ENCODE measurements at regions not wholly inside any gene's neighbourhood (a gene's known extent, or its start where the extent isn't known, plus 50 kb on each side); places are given as distances from the start of the nearest gene placed in this dataset.
"Not testable (repeated sequence)": the region's sequence is repeated elsewhere in the genome, so short reads cannot be mapped to it uniquely, and the experiment has no call there.

GRCh38 chr6:140653506-140653905 is 1279.1 kb upstream of the CITED2 start:
- H3K9me3 ChIP-seq (ENCODE audit: low read length) = no peaks in the 10 kb centered on the region
- H3K79me2 ChIP-seq (ENCODE audit: insufficient read depth, low read length) = no peaks in the 10 kb centered on the region
- H3K4me2 ChIP-seq (ENCODE audit: low read length) = no peak overlapping the region
- no peaks in the 10 kb centered on the region for H4K20me1 ChIP-seq (ENCODE audit: insufficient read depth, low read length)
- no peaks in the 10 kb centered on the region for H3K27me3 ChIP-seq (ENCODE audit: insufficient read depth, low read length)
- TF ChIP-seq CTCF (IDR thresholded peaks at IDR 0.05; ENCODE audit: low read length) = no peak
- H3K9me2 ChIP-seq (ENCODE audit: low read depth, low read length) = no peaks in the 10 kb centered on the region; the same call in 1 of the 2 replicates
- H2AFZ ChIP-seq (ENCODE audit: low read length) = no peak overlapping the region
- no peaks in the 10 kb centered on the region for H3K36me3 ChIP-seq (ENCODE audit: insufficient read depth, low read length)
- no peak overlapping the region for H3K27ac ChIP-seq (ENCODE audit: low read depth, low read length, poor library complexity, severe bottlenecking)
- H3F3A ChIP-seq (ENCODE audit: insufficient read depth, low read length) = no peaks in the 10 kb centered on the region
- no peak overlapping the region for H3K4me3 ChIP-seq (ENCODE audit: low read depth, low read length, poor library complexity, severe bottlenecking)
- no peaks in the 10 kb centered on the region for H3K4me1 ChIP-seq (ENCODE audit: insufficient read depth, low read length, severe bottlenecking)
- no peak overlapping the region for H3K9ac ChIP-seq (ENCODE audit: low read length)

DNA sequence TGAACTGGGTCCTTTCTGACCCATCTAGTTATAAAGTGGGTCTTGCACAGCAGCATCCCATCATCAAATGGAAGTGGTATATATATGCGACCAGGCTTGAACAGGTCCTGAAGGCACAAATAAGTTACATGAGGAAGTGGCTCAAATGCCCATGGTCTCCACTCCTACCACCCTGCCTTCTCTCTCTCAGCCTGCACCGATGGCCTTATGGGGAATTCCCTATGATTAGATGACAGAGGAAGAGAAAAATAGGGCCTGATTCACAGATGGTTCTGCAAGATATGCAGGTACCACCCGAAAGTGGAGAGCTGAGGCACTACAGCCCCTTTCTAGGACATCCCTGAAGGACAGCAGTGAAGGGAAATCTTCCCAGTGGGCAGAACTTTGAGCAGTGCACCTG is 1275.1 kb upstream of the CITED2 start:
- not testable (repeated sequence) for H3K9ac ChIP-seq (ENCODE audit: low read length); H3K4me3 ChIP-seq (ENCODE audit: low read depth, low read length, poor library complexity, severe bottlenecking)

DNA sequence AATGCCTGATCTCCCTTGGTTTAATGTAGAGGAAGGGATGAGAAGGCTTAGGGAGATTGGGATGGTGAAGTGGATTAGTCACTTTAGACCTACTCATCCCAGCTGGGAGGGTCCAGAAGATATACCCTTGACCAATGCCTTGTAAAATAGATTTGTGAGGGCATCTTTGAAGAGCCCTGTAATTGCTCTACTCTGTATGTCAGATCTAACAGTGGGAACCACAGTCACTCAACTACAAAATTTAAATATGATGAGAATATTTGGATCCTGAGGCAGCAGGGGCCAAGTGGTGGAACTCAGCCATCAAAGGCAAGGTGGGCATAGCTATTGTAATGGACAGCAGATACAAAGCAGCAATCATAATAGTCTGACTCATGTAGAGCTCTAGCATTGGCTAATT is 1272.9 kb upstream of the CITED2 start:
- H3K27ac ChIP-seq (ENCODE audit: low read depth, low read length, poor library complexity, severe bottlenecking); H3K36me3 ChIP-seq (ENCODE audit: insufficient read depth, low read length); H3F3A ChIP-seq (ENCODE audit: insufficient read depth, low read length); H4K20me1 ChIP-seq (ENCODE audit: insufficient read depth, low read length); H3K9ac ChIP-seq (ENCODE audit: low read length); H3K4me2 ChIP-seq (ENCODE audit: low read length); H3K9me3 ChIP-seq (ENCODE audit: low read length); H3K27me3 ChIP-seq (ENCODE audit: insufficient read depth, low read length); H3K79me2 ChIP-seq (ENCODE audit: insufficient read depth, low read length); H3K4me1 ChIP-seq (ENCODE audit: insufficient read depth, low read length, severe bottlenecking); H2AFZ ChIP-seq (ENCODE audit: low read length); H3K9me2 ChIP-seq (ENCODE audit: low read depth, low read length); H3K4me3 ChIP-seq (ENCODE audit: low read depth, low read length, poor library complexity, severe bottlenecking): not testable (repeated sequence)

More for the DNA sequence above, 1275.1 kb upstream of the CITED2 start:
- H3F3A ChIP-seq (ENCODE audit: insufficient read depth, low read length); H3K27ac ChIP-seq (ENCODE audit: low read depth, low read length, poor library complexity, severe bottlenecking); H4K20me1 ChIP-seq (ENCODE audit: insufficient read depth, low read length); H3K79me2 ChIP-seq (ENCODE audit: insufficient read depth, low read length); H3K9me3 ChIP-seq (ENCODE audit: low read length); H3K4me2 ChIP-seq (ENCODE audit: low read length); H3K9me2 ChIP-seq (ENCODE audit: low read depth, low read length); H3K36me3 ChIP-seq (ENCODE audit: insufficient read depth, low read length); H3K27me3 ChIP-seq (ENCODE audit: insufficient read depth, low read length); H2AFZ ChIP-seq (ENCODE audit: low read length); H3K4me1 ChIP-seq (ENCODE audit: insufficient read depth, low read length, severe bottlenecking): not testable (repeated sequence)

GRCh38 chr6:140644017-140644416 is 1269.6 kb upstream of the CITED2 start:
- TF ChIP-seq EZH2 (IDR thresholded peaks at IDR 0.05; ENCODE audit: borderline replicate concordance, low read length) (no peak), CTCF (IDR thresholded peaks at IDR 0.05; ENCODE audit: low read length) (no peak)
- Histone ChIP-seq H3K9me3 (ENCODE audit: low read length) (peaks cover 3% of the 10 kb centered on the region; the same call in 1 of the 2 replicates), H3K79me2 (ENCODE audit: insufficient read depth, low read length) (no peaks in the 10 kb centered on the region), H3K9me2 (ENCODE audit: low read depth, low read length) (no peaks in the 10 kb centered on the region), H3K4me3 (ENCODE audit: low read depth, low read length, poor library complexity, severe bottlenecking) (no peak overlapping the region), H3K4me2 (ENCODE audit: low read length) (no peak overlapping the region), H4K20me1 (ENCODE audit: insufficient read depth, low read length) (no peaks in the 10 kb centered on the region), H3K27ac (ENCODE audit: low read depth, low read length, poor library complexity, severe bottlenecking) (no peak overlapping the region), H3F3A (ENCODE audit: insufficient read depth, low read length) (no peaks in the 10 kb centered on the region), H3K36me3 (ENCODE audit: insufficient read depth, low read length) (no peaks in the 10 kb centered on the region), H3K4me1 (ENCODE audit: insufficient read depth, low read length, severe bottlenecking) (no peaks in the 10 kb centered on the region), H2AFZ (ENCODE audit: low read length) (no peak overlapping the region), H3K9ac (ENCODE audit: low read length) (no peak overlapping the region), H3K27me3 (ENCODE audit: insufficient read depth, low read length) (no peaks in the 10 kb centered on the region)
